ENCODE measurements at regions not wholly inside any gene's neighbourhood (a gene's known extent, or its start where the extent isn't known, plus 50 kb on each side); places are given as distances from the start of the nearest gene placed in this dataset.

GRCh38 chr2:175815537-175815936 is 186.5 kb downstream of the LNPK start:
- POLR2A ChIA-PET, result no interaction called here
- intact Hi-C loops (cut with micrococcal nuclease), result no loop called here
- TF ChIP-seq GATA2 (IDR thresholded peaks at IDR 0.05; ENCODE audit: insufficient read depth, insufficient read length, low read depth, low read length) (no peak), FOS (IDR thresholded peaks at IDR 0.05; ENCODE audit: borderline replicate concordance, insufficient read depth, low read length) (no peak), MYC (IDR thresholded peaks at IDR 0.05; ENCODE audit: low read depth, low read length) (no peak), POLR2AphosphoS5 (IDR thresholded peaks at IDR 0.05; ENCODE audit: insufficient read depth, low read depth, low read length) (no peak), EZH2 (IDR thresholded peaks at IDR 0.05; ENCODE audit: borderline replicate concordance, low read depth, low read length, severe bottlenecking) (no peak), MAX (IDR thresholded peaks at IDR 0.05; ENCODE audit: insufficient read depth, insufficient read length) (no peak), CTCF (IDR thresholded peaks at IDR 0.05; ENCODE audit: extremely low read depth in 1 of 2, insufficient read depth in 1 of 2, low read depth in 1 of 2, low read length in 2 of 2) (no peak), JUN (IDR thresholded peaks at IDR 0.05; ENCODE audit: borderline replicate concordance, insufficient read depth, insufficient read length, low read depth) (no peak), POLR2A (IDR thresholded peaks at IDR 0.05; ENCODE audit: low read depth, low read length) (no peak)
- H3K9me3 ChIP-seq (replicated peaks; ENCODE audit: control insufficient read depth, insufficient read depth, low read length), result no peaks in the 10 kb centered on the region
- no peak for DNase-seq (ENCODE audit: low read depth, low spot score)
- H4K20me1 ChIP-seq (replicated peaks; ENCODE audit: control insufficient read depth, extremely low read depth, insufficient read depth, low read length), result no peaks in the 10 kb centered on the region
- no TSS peak for BruUV-seq (replicated peaks)
- H3K27me3 ChIP-seq (ENCODE audit: control insufficient read depth in 2 of 2, insufficient read depth in 2 of 2, low read length in 2 of 2), result no peaks in the 10 kb centered on the region
- H3K4me1 ChIP-seq (ENCODE audit: control insufficient read depth, extremely low read depth, insufficient read depth, low read length), result no peaks in the 10 kb centered on the region
- CTCF ChIA-PET, result no interaction called here
- no peak overlapping the region for H3K9ac ChIP-seq (replicated peaks; ENCODE audit: extremely low read depth, insufficient read depth, low read length)
- H2AFZ ChIP-seq (ENCODE audit: low read depth, low read length), result no peak overlapping the region
- dilution Hi-C loops (cut with MboI; ENCODE audit: extremely low pct_ligation_motif_present, low sequenced_read_pairs), result no loop called here
- no peaks in the 10 kb centered on the region for H3K9me1 ChIP-seq (replicated peaks; ENCODE audit: control insufficient read depth, extremely low read depth, insufficient read depth, low read length)
- no peak overlapping the region for H3K4me2 ChIP-seq (ENCODE audit: insufficient read depth, low read length)
- no peak overlapping the region for H3K4me3 ChIP-seq (replicated peaks in 1 of 3; ENCODE audit: insufficient read depth in 1 of 3, low read depth in 1 of 3, low read length in 3 of 3)
- no peaks in the 10 kb centered on the region for H3K36me3 ChIP-seq (ENCODE audit: control insufficient read depth in 2 of 2, extremely low read depth in 1 of 2, insufficient read depth in 2 of 2, low read length in 2 of 2)
- no peak for FAIRE-seq
- H3K27ac ChIP-seq (ENCODE audit: insufficient read depth, low read depth, low read length), result no peak overlapping the region
- H3K79me2 ChIP-seq (ENCODE audit: control insufficient read depth, insufficient read depth, low read length), result no peaks in the 10 kb centered on the region

All from endothelial cell of umbilical vein (primary cell).